Left lobe of liver (tissue), 2 donors: ENCODE measurements at regions not wholly inside any gene's neighbourhood (a gene's known extent, or its start where the extent isn't known, plus 50 kb on each side); places are given as distances from the start of the nearest gene placed in this dataset.

ENCODE experiments used
- ATAC-seq: fragments of 200-7000 bp; cut with Tn5 transposase; one replicate; pipeline ENCODE4 v1.9.1; 2020; ENCODE audit warnings: mild to moderate bottlenecking, moderate library complexity
- DNase-seq: peaks from one replicate; pipeline ENCODE4 v3.0.0-alpha.2; 2020; ENCODE audit warnings: low spot score
- donor health status: DM: no; HTN: no; CAD: no; lungs with moderate emphysema.
- donor health status: DM: no; HTN: yes; CAD: no.

DNA sequence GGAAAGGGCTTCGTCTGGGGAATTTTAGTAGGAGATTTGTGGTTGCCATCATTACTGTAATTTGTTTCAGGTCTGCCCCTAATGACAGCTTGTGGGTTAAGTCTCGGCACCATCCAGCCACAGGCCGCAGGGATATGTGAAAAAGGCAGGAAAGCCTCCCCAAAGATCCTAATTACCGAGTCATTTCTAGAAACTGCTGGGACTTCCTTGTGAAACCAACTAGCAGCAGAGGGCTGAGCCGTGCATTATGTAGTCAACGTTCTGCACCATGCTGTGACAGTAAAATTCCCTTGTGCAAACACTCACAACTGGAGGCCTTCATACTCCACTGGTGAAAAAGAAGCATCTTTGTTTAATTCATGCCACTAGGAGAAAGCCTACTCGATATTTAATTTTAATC lies 230.3 kb downstream of the MPDZ start:
- DNase-seq (no peak), ATAC-seq (no peak)

- ATAC-seq = no peak
- no peak for DNase-seq
Observed at GRCh38 chr9:13053504-13053903, 226.0 kb downstream of the MPDZ start.

DNA sequence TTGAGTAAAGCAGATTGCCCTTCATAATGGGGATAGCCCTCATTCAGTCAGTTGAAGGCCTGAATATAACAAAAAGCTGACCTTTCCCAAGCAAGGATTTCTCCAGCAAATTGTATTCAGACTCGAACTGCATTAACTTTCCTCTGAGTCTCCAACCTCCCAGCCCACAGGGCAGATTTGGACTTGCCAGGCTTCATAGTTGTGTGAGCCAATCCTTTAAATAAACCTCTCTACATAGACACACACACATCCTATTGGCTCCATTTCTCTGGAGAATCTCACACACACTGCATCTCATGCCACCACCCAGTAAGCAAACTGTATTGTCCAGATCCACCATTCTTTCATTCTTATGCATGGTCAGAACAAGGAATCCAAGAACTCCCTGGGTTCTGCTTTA lies 225.1 kb downstream of the MPDZ start:
- DNase-seq = no peak
- ATAC-seq = no peak
